PFSK-1 (cell line): ENCODE measurements at regions not wholly inside any gene's neighbourhood (a gene's known extent, or its start where the extent isn't known, plus 50 kb on each side); places are given as distances from the start of the nearest gene placed in this dataset.

Experiments
- POLR2AphosphoS5 ChIP-seq: IDR thresholded peaks from 2 replicates; pipeline ENCODE4 v1.6.1; 2012; ENCODE audit warnings: low read depth, mild to moderate bottlenecking, control low read depth, low read length, moderate library complexity
- SIN3A ChIP-seq: IDR thresholded peaks from 2 replicates; pipeline ENCODE4 v1.6.1; 2012; ENCODE audit warnings: mild to moderate bottlenecking, low read length, moderate library complexity, borderline replicate concordance; ENCODE audit not compliant: insufficient read depth
- TAF1 ChIP-seq: IDR thresholded peaks from 2 replicates; pipeline ENCODE4 v1.6.1; 2012; ENCODE audit warnings: low read length, control low read depth, borderline replicate concordance; ENCODE audit not compliant: insufficient read depth
- TF ChIP-seq, protein P1 (sequence below), 2 experiments: IDR thresholded peaks; 2 replicates each; pipeline versions ENCODE4 v1.6.1 to v1.8.0; 2011 to 2012; ENCODE audit warnings: low read depth in 2 of 2, low read length in 2 of 2, control low read depth in 1 of 2, inconsistent platforms in 1 of 2, mild to moderate bottlenecking in 1 of 2, moderate library complexity in 1 of 2; ENCODE audit not compliant: insufficient read depth in 1 of 2

- TF ChIP-seq POLR2AphosphoS5 (no peak), TAF1 (no peak), SIN3A (no peak)
- TF ChIP-seq, protein P1, sequence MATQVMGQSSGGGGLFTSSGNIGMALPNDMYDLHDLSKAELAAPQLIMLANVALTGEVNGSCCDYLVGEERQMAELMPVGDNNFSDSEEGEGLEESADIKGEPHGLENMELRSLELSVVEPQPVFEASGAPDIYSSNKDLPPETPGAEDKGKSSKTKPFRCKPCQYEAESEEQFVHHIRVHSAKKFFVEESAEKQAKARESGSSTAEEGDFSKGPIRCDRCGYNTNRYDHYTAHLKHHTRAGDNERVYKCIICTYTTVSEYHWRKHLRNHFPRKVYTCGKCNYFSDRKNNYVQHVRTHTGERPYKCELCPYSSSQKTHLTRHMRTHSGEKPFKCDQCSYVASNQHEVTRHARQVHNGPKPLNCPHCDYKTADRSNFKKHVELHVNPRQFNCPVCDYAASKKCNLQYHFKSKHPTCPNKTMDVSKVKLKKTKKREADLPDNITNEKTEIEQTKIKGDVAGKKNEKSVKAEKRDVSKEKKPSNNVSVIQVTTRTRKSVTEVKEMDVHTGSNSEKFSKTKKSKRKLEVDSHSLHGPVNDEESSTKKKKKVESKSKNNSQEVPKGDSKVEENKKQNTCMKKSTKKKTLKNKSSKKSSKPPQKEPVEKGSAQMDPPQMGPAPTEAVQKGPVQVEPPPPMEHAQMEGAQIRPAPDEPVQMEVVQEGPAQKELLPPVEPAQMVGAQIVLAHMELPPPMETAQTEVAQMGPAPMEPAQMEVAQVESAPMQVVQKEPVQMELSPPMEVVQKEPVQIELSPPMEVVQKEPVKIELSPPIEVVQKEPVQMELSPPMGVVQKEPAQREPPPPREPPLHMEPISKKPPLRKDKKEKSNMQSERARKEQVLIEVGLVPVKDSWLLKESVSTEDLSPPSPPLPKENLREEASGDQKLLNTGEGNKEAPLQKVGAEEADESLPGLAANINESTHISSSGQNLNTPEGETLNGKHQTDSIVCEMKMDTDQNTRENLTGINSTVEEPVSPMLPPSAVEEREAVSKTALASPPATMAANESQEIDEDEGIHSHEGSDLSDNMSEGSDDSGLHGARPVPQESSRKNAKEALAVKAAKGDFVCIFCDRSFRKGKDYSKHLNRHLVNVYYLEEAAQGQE (IDR thresholded peaks at IDR 0.05; ENCODE audit: insufficient read depth in 1 of 2, low read depth in 2 of 2, low read length in 2 of 2), result no peak
Observed at GRCh38 chr2:82233806-82234205, 1929.3 kb upstream of the LRRTM1 start.
